HepG2 (cell line): ENCODE measurements at regions not wholly inside any gene's neighbourhood (a gene's known extent, or its start where the extent isn't known, plus 50 kb on each side); places are given as distances from the start of the nearest gene placed in this dataset.

ENCODE experiments used
- KLF6 ChIP-seq: IDR thresholded peaks from 2 replicates; pipeline ENCODE4 v1.8.0; 2016; ENCODE audit warnings: missing biosample characterization, missing genetic modification reagents
- MIXL1 ChIP-seq: IDR thresholded peaks from 2 replicates; pipeline ENCODE4 v1.6.1; 2016
- NR3C1 ChIP-seq: sonication (generic); formaldehyde crosslinking; IDR thresholded peaks from 2 replicates; pipeline ENCODE4 v1.4.0; 2020; ENCODE audit warnings: missing genetic modification reagents
- RERE ChIP-seq: IDR thresholded peaks from 2 replicates; pipeline ENCODE4 v1.6.1; 2016; ENCODE audit warnings: low read depth, missing genetic modification reagents, missing compliant biosample characterization
- RXRA ChIP-seq: sonication (generic); formaldehyde crosslinking; IDR thresholded peaks from 2 replicates; pipeline ENCODE4 v1.5.1; 2020; ENCODE audit warnings: missing genetic modification reagents
- ZBTB49 ChIP-seq: sonication (generic); formaldehyde crosslinking; IDR thresholded peaks from 2 replicates; pipeline ENCODE4 v1.4.0; 2020; ENCODE audit warnings: missing genetic modification reagents, borderline replicate concordance
- ZNF124 ChIP-seq: sonication (generic); formaldehyde crosslinking; IDR thresholded peaks from 2 replicates; pipeline ENCODE4 v1.4.0; 2020; ENCODE audit warnings: missing genetic modification reagents
- TF ChIP-seq, protein P1 (sequence below): sonication (generic); formaldehyde crosslinking; IDR thresholded peaks from 2 replicates; pipeline ENCODE4 v1.5.1; 2020; ENCODE audit warnings: missing genetic modification reagents, mild to moderate bottlenecking, borderline replicate concordance
- TF ChIP-seq, protein P2 (sequence below): IDR thresholded peaks from 2 replicates; pipeline ENCODE4 v1.6.1; 2016

DNA sequence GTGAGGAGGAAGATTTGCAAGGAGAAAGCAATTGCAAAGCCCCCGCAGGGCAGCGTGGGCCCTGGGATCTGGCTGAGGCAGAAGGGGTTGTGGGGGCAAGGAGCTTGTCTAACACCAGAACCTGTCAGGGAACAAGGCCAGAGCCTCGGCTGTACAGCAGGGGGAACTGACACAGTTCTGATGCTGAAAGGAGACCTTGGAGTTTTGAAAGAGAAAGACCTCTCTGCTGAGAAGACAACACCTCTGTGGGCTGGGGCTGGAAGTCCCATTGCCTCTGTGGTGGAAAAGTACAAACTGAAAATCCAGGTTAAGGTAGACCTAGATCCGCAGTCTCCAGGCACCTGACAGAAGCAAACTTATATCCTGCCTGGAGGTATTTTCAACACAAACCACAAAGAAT lies 86.9 kb upstream of the CST7 start (continued):
- TF ChIP-seq, protein P1, sequence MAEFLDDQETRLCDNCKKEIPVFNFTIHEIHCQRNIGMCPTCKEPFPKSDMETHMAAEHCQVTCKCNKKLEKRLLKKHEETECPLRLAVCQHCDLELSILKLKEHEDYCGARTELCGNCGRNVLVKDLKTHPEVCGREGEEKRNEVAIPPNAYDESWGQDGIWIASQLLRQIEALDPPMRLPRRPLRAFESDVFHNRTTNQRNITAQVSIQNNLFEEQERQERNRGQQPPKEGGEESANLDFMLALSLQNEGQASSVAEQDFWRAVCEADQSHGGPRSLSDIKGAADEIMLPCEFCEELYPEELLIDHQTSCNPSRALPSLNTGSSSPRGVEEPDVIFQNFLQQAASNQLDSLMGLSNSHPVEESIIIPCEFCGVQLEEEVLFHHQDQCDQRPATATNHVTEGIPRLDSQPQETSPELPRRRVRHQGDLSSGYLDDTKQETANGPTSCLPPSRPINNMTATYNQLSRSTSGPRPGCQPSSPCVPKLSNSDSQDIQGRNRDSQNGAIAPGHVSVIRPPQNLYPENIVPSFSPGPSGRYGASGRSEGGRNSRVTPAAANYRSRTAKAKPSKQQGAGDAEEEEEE (CRISPR knock-in tag), result no peak
- TF ChIP-seq RERE (CRISPR knock-in tag) (no peak), RXRA (CRISPR knock-in tag) (no peak), ZBTB49 (CRISPR knock-in tag) (no peak), KLF6 (no peak), MIXL1 (CRISPR knock-in tag) (no peak), NR3C1 (CRISPR knock-in tag) (no peak), ZNF124 (CRISPR knock-in tag) (no peak)
- TF ChIP-seq, protein P2, sequence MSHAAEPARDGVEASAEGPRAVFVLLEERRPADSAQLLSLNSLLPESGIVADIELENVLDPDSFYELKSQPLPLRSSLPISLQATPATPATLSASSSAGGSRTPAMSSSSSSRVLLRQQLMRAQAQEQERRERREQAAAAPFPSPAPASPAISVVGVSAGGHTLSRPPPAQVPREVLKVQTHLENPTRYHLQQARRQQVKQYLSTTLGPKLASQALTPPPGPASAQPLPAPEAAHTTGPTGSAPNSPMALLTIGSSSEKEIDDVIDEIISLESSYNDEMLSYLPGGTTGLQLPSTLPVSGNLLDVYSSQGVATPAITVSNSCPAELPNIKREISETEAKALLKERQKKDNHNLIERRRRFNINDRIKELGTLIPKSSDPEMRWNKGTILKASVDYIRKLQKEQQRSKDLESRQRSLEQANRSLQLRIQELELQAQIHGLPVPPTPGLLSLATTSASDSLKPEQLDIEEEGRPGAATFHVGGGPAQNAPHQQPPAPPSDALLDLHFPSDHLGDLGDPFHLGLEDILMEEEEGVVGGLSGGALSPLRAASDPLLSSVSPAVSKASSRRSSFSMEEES (CRISPR knock-in tag), result no peak
